SK-N-SH (cell line): ENCODE measurements at regions not wholly inside any gene's neighbourhood (a gene's known extent, or its start where the extent isn't known, plus 50 kb on each side); places are given as distances from the start of the nearest gene placed in this dataset.

Experiments used
- CTCF ChIP-seq: fragments of 200-600 bp; sonication (generic); IDR thresholded peaks from 2 replicates; pipeline ENCODE4 v1.6.1; 2017; ENCODE audit warnings: antibody characterized with exemption, mild to moderate bottlenecking, moderate library complexity
- FOXM1 ChIP-seq: IDR thresholded peaks from 2 replicates; pipeline ENCODE4 v1.4.0; 2012; ENCODE audit warnings: low read depth, mild to moderate bottlenecking
- POLR2AphosphoS5 ChIP-seq: IDR thresholded peaks from 2 replicates; pipeline ENCODE4 v1.6.1; 2012; ENCODE audit warnings: low read depth, low read length
- RFX5 ChIP-seq: IDR thresholded peaks from 2 replicates; pipeline ENCODE4 v1.6.1; 2012; ENCODE audit warnings: mild to moderate bottlenecking, improper control_type of control experiment, low read length

- no peak for TF ChIP-seq RFX5
- no peak for TF ChIP-seq CTCF
- TF ChIP-seq FOXM1: no peak
- TF ChIP-seq POLR2AphosphoS5: no peak
Observed at GRCh38 chr14:27995691-27996090, 770.9 kb upstream of the FOXG1 start.
